ENCODE measurements at regions not wholly inside any gene's neighbourhood (a gene's known extent, or its start where the extent isn't known, plus 50 kb on each side); places are given as distances from the start of the nearest gene placed in this dataset.
"Not testable (repeated sequence)": the region's sequence is repeated elsewhere in the genome, so short reads cannot be mapped to it uniquely, and the experiment has no call there.

DNA sequence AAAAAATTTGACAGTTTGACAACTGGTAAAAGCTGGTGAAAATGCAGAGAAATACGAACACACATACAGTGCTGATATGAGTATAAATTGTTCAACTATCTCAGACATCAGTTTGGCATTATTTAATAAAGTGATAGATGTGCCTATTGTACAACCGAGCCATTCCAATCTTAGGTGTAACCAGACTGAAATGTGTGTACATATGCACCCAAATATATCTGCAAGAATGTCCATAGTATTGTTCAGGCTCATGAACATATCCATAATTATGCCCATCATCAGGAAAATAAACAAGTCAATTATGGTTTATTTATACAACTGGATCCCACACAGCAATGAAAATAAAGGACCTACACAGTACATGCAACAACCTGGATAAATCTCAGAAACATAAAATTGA lies 188.9 kb upstream of the DDX53 start:
- DNase-seq: no peak

DNA sequence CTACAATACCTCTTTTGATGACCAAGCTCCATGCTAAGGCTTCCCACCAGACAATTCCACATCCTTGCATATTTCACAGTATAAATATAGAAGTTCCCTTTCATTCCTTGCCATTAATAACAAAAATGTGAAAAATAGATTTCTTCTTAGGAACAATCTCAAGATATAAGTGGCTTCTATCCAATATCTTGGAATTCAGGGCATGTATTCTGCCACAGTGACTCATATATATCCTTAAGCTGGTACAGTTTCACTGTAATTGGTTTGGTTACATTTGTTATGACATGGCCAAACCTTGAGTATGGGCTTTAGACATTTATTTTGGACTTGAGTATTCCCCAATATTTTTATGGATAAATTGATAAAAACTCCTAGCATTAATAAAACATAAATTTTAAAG lies 181.7 kb upstream of the DDX53 start:
- no peak for DNase-seq

DNA sequence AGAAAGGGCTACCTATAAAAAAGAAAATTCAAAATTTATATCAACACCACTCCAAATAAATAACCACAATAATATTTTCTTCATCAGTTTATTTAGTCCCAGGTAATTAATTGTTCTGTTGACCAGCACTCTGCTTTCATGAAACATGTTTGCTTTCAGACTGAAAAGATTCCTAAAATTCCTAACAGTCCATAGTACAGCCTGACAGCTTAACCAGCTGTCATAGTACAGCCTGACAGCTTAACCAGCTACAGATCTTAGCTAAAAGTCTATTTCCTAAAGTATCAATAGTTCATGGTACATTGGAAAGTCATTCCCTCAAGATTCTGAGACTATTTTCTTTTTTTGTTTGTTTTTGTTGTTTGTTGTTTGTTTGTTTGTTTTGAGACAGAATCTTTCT lies 144.1 kb upstream of the DDX53 start:
- DNase-seq: no peak

- DNase-seq: no peak
Measured at GRCh38 chrX:22859642-22860041, 140.1 kb upstream of the DDX53 start.

DNA sequence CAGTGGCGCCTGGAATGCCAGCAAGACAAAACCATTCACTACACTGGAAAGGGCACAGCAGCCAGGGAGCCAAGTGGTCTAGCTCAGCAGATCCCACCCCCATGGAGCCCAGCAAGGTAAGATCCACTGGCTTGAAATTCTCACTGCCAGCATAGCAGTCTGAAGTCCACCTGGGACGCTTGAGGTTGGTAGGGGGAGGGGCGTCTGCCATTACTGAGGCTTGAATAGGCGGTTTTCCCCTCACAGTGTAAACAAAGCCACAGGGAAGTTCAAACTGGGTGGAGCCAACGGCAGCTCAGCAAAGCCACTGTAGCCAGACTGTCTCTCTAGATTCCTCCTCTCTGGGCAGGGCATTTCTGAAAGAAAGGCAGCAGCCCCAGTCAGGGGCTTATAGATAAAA lies 133.0 kb upstream of the DDX53 start:
- DNase-seq: not testable (repeated sequence)

DNA sequence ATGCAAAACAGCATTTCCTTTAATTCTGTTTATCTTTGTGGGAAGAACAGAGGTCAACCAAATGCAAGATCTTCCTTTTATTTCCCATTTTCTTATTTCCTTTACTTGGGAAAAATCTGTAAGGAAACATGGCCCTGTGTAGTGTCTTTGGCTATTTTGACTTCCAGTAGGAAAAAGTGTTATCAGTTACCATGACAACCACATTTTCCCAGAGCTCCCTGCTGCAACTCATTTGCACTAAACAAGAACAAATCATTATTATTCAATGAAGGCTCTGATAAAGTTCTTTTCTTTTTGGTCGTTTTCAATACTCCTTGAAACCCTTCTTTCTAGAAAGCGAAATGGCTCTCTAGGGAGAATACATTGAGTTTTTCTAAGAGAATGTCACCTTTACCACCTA lies 117.2 kb upstream of the DDX53 start:
- no peak for DNase-seq

DNA sequence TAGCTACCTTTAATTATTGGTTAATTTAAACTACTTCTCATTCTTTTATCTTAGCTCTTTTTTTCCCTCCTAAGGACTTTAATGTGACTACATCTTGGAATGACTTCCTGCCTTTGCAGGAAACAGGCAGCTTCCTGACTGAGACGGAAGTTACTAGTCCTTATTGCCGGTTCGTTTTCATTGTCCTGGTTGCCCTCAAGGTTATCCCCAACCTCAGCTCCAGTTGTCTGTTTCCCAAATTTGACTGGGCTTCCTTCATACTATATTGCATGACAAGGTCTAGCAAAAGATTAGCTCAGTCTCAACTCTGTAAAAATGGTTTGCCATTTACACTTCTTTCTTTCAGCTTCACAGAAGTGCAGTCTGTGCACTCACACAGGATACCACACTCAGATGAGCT lies 109.9 kb upstream of the DDX53 start:
- DNase-seq: no peak

GRCh38 chrX:22912616-22913015 lies 87.1 kb upstream of the DDX53 start:
- DNase-seq: no peak

- DNase-seq: peak; percentile 0
Measured at GRCh38 chrX:22922961-22923360, 76.8 kb upstream of the DDX53 start.

DNA sequence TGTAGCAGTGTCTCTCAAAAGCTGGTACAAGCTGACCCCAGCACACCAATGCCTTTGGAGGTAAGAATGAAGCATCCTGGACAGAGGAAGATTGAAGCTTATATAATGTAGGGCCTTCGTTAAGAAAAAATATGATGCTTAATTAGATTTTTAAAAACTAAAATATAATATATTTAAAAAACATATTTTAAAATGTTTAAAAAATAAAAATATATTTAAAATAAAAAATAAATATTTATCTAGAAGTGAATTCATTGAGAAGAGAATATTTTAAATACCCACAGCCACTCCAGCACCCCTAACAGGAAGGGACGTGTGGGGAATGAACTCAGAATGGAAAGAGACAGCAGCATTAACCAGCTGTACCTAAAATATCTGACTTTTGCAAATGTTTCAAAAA lies 65.1 kb upstream of the DDX53 start:
- DNase-seq: no peak

DNA sequence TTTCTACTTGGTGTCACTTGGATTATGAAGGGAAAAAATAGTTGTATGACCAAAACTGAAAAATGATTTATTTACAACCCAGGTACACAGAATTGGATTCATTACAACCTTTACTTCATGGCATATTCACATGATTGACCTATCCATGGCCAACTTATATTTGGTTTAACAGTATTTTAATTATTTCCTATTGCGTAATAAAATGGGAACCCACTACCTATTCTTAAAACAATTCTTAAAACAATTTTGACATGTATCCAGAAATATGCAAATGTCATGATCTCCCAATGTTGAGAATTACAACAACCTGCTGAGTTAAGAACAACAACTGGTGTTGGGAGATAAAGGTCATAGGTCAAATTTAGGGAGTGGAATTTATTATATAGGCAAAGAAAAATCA lies 54.8 kb upstream of the DDX53 start:
- no peak for DNase-seq

Measured in fibroblast of skin of right quadriceps (primary cell).